Activated naive CD4-positive, alpha-beta T cell treated with anti-CD3 and anti-CD28 coated beads for 36 hours (primary cell): ENCODE measurements at regions not wholly inside any gene's neighbourhood (a gene's known extent, or its start where the extent isn't known, plus 50 kb on each side); places are given as distances from the start of the nearest gene placed in this dataset.

ENCODE experiments used
- CTCF ChIA-PET: fragments of 350-600 bp; sonication (Branson Sonifier 250); formaldehyde crosslinking; loops from one replicate; lab custom pipeline; 2021; ENCODE audit warnings: antibody characterized with exemption; lab: Charles Lee
- DNase-seq: peaks from one replicate; pipeline ENCODE4 v3.0.0-alpha.2; 2020
- H3K27ac Mint-ChIP-seq: one replicate; pipeline ENCODE4 v1.8.0; 2021; ENCODE audit warnings: mild to moderate bottlenecking, mixed read lengths
- H3K27me3 Mint-ChIP-seq: one replicate; pipeline ENCODE4 v1.8.0; 2021; ENCODE audit warnings: low read depth, mixed read lengths
- H3K36me3 Mint-ChIP-seq: one replicate; pipeline ENCODE4 v1.8.0; 2021; ENCODE audit warnings: low read depth, mixed read lengths
- H3K4me1 Mint-ChIP-seq: one replicate; pipeline ENCODE4 v1.8.0; 2021; ENCODE audit warnings: low read depth, mixed read lengths
- H3K4me3 Mint-ChIP-seq: one replicate; pipeline ENCODE4 v1.8.0; 2021; ENCODE audit warnings: mild to moderate bottlenecking, moderate library complexity, mixed read lengths
- H3K9me3 Mint-ChIP-seq: one replicate; pipeline ENCODE4 v1.8.0; 2021; ENCODE audit warnings: mixed read lengths
- intact Hi-C: fragments of 100-400 bp; cut with micrococcal nuclease; formaldehyde crosslinking; loops from one replicate; pipeline ENCODE4 v1.15.1; 2023

GRCh38 chr6:145483191-145483996, 251.9 kb downstream of the EPM2A start:
- Mint-ChIP-seq H3K36me3 (no peaks in the 10 kb centered on the region), H3K4me1 (no peaks in the 10 kb centered on the region), H3K4me3 (no peak overlapping the region), H3K27ac (no peak overlapping the region), H3K27me3 (no peaks in the 10 kb centered on the region), H3K9me3 (peaks cover 7% of the 10 kb centered on the region)
- CTCF ChIA-PET = no interaction called here
- intact Hi-C loops = no loop called here
- no peak for DNase-seq

GRCh38 chr6:145485288-145485687, 250.0 kb downstream of the EPM2A start:
- H3K4me1 Mint-ChIP-seq = no peaks in the 10 kb centered on the region
- intact Hi-C loops = no loop called here
- no peaks in the 10 kb centered on the region for H3K27me3 Mint-ChIP-seq
- no peak overlapping the region for H3K4me3 Mint-ChIP-seq
- CTCF ChIA-PET = no interaction called here
- H3K9me3 Mint-ChIP-seq = peaks cover 6% of the 10 kb centered on the region
- no peaks in the 10 kb centered on the region for H3K36me3 Mint-ChIP-seq
- H3K27ac Mint-ChIP-seq = no peak overlapping the region
- no peak for DNase-seq

GRCh38 chr6:145486306-145486705, 249.0 kb downstream of the EPM2A start:
- Mint-ChIP-seq H3K27ac (no peak overlapping the region), H3K36me3 (no peaks in the 10 kb centered on the region), H3K4me3 (no peak overlapping the region), H3K4me1 (no peaks in the 10 kb centered on the region), H3K9me3 (peaks cover 4% of the 10 kb centered on the region), H3K27me3 (no peaks in the 10 kb centered on the region)
- CTCF ChIA-PET = no interaction called here
- intact Hi-C loops = no loop called here
- DNase-seq = no peak

GRCh38 chr6:145489583-145489982, 245.7 kb downstream of the EPM2A start:
- H3K27me3 Mint-ChIP-seq = no peaks in the 10 kb centered on the region
- CTCF ChIA-PET = no interaction called here
- intact Hi-C loops = no loop called here
- no peak overlapping the region for H3K27ac Mint-ChIP-seq
- H3K4me1 Mint-ChIP-seq = no peaks in the 10 kb centered on the region
- no peaks in the 10 kb centered on the region for H3K36me3 Mint-ChIP-seq
- DNase-seq = no peak
- peaks cover 12% of the 10 kb centered on the region for H3K9me3 Mint-ChIP-seq
- H3K4me3 Mint-ChIP-seq = no peak overlapping the region

GRCh38 chr6:145490068-145490467, 245.3 kb downstream of the EPM2A start:
- intact Hi-C loops = no loop called here
- Mint-ChIP-seq H3K4me3 (no peak overlapping the region), H3K36me3 (no peaks in the 10 kb centered on the region), H3K27ac (no peak overlapping the region), H3K9me3 (peaks cover 13% of the 10 kb centered on the region), H3K27me3 (no peaks in the 10 kb centered on the region), H3K4me1 (no peaks in the 10 kb centered on the region)
- CTCF ChIA-PET = no interaction called here
- no peak for DNase-seq

GRCh38 chr6:145491126-145491525, 244.2 kb downstream of the EPM2A start:
- Mint-ChIP-seq H3K36me3 (no peaks in the 10 kb centered on the region), H3K9me3 (peaks cover 17% of the 10 kb centered on the region), H3K27ac (no peak overlapping the region), H3K4me1 (no peaks in the 10 kb centered on the region), H3K4me3 (no peak overlapping the region), H3K27me3 (no peaks in the 10 kb centered on the region)
- CTCF ChIA-PET = no interaction called here
- no peak for DNase-seq
- intact Hi-C loops = no loop called here

- H3K36me3 Mint-ChIP-seq = no peaks in the 10 kb centered on the region
- peaks cover 16% of the 10 kb centered on the region for H3K9me3 Mint-ChIP-seq
- no peak overlapping the region for H3K27ac Mint-ChIP-seq
- CTCF ChIA-PET = no interaction called here
- H3K4me3 Mint-ChIP-seq = no peak overlapping the region
- DNase-seq = no peak
- no peaks in the 10 kb centered on the region for H3K4me1 Mint-ChIP-seq
- peaks cover 4% of the 10 kb centered on the region for H3K27me3 Mint-ChIP-seq
- intact Hi-C loops = no loop called here
Observed at GRCh38 chr6:145497006-145497405, 238.3 kb downstream of the EPM2A start.

- CTCF ChIA-PET = no interaction called here
- DNase-seq = no peak
- Mint-ChIP-seq H3K27ac (no peak overlapping the region), H3K27me3 (peaks cover 4% of the 10 kb centered on the region), H3K36me3 (no peaks in the 10 kb centered on the region), H3K9me3 (peaks cover 14% of the 10 kb centered on the region), H3K4me3 (no peak overlapping the region), H3K4me1 (no peaks in the 10 kb centered on the region)
- intact Hi-C loops = no loop called here
Observed at GRCh38 chr6:145498425-145498824, 236.9 kb downstream of the EPM2A start.

GRCh38 chr6:145502416-145502815, 232.9 kb downstream of the EPM2A start:
- Mint-ChIP-seq H3K4me3 (no peak overlapping the region), H3K27ac (no peak overlapping the region), H3K4me1 (no peaks in the 10 kb centered on the region), H3K36me3 (no peaks in the 10 kb centered on the region), H3K27me3 (peaks cover 4% of the 10 kb centered on the region), H3K9me3 (peaks cover 3% of the 10 kb centered on the region)
- CTCF ChIA-PET = interaction anchor here (0.6 kb wide), 1 partner anchor 25 kb away, joined by 3 read pairs; no protein-coding TSS in a partner anchor
- intact Hi-C loops = no loop called here
- no peak for DNase-seq

GRCh38 chr6:145506136-145506535, 229.2 kb downstream of the EPM2A start:
- Mint-ChIP-seq H3K36me3 (no peaks in the 10 kb centered on the region), H3K27ac (no peak overlapping the region), H3K27me3 (no peaks in the 10 kb centered on the region), H3K9me3 (peaks cover 27% of the 10 kb centered on the region), H3K4me1 (no peaks in the 10 kb centered on the region), H3K4me3 (no peak overlapping the region)
- intact Hi-C loops = no loop called here
- CTCF ChIA-PET = no interaction called here
- no peak for DNase-seq

- H3K4me1 Mint-ChIP-seq = no peaks in the 10 kb centered on the region
- DNase-seq = no peak
- CTCF ChIA-PET = no interaction called here
Observed at GRCh38 chr6:145506565-145506964, 228.8 kb downstream of the EPM2A start.

GRCh38 chr6:145507239-145507638, 228.1 kb downstream of the EPM2A start:
- no peak for DNase-seq
- intact Hi-C loops = no loop called here
- no peaks in the 10 kb centered on the region for H3K27me3 Mint-ChIP-seq
- H3K4me3 Mint-ChIP-seq = no peak overlapping the region
- peaks cover 27% of the 10 kb centered on the region for H3K9me3 Mint-ChIP-seq
- CTCF ChIA-PET = no interaction called here
- H3K27ac Mint-ChIP-seq = no peak overlapping the region
- H3K4me1 Mint-ChIP-seq = no peaks in the 10 kb centered on the region
- no peaks in the 10 kb centered on the region for H3K36me3 Mint-ChIP-seq

More at GRCh38 chr6:145506565-145506964, 228.8 kb downstream of the EPM2A start:
- Mint-ChIP-seq H3K27me3 (no peaks in the 10 kb centered on the region), H3K27ac (no peak overlapping the region), H3K36me3 (no peaks in the 10 kb centered on the region), H3K4me3 (no peak overlapping the region), H3K9me3 (peaks cover 27% of the 10 kb centered on the region)
- intact Hi-C loops = no loop called here

- Mint-ChIP-seq H3K4me3 (no peak overlapping the region), H3K9me3 (peaks cover 27% of the 10 kb centered on the region), H3K27ac (no peak overlapping the region), H3K27me3 (no peaks in the 10 kb centered on the region), H3K36me3 (no peaks in the 10 kb centered on the region), H3K4me1 (no peaks in the 10 kb centered on the region)
- CTCF ChIA-PET = no interaction called here
- intact Hi-C loops = no loop called here
- DNase-seq = no peak
Observed at GRCh38 chr6:145508107-145508506, 227.2 kb downstream of the EPM2A start.
